Keratinocyte (primary cell): ENCODE measurements at regions not wholly inside any gene's neighbourhood (a gene's known extent, or its start where the extent isn't known, plus 50 kb on each side); places are given as distances from the start of the nearest gene placed in this dataset.
A peak's percentile ranks its signal among the peaks of the same experiment; 100 is the strongest.

ENCODE experiments used
- DNase-seq: peaks from one replicate; pipeline ENCODE4 v3.0.0-alpha.2; 2011; ENCODE audit warnings: low read depth, missing footprints, low spot score
- FAIRE-seq: peaks from 2 replicates; lab custom pipeline; 2011; peaks lifted over from hg19 to GRCh38; lab: Jason Lieb, UNC
- H2AFZ ChIP-seq: 2 replicates; pipeline ENCODE4 v1.6.0; 2012; ENCODE audit warnings: low read length, control low read depth, inconsistent platforms; ENCODE audit not compliant: control insufficient read depth
- H3K27ac ChIP-seq: 2 replicates; pipeline ENCODE4 v1.5.1; 2011; ENCODE audit warnings: low read length; ENCODE audit not compliant: control insufficient read depth, insufficient read depth
- H3K27me3 ChIP-seq: 3 replicates; pipeline ENCODE4 v1.6.0; 2011; ENCODE audit warnings: low read length; ENCODE audit not compliant: control insufficient read depth, insufficient read depth; ENCODE audit errors: extremely low read depth
- H3K36me3 ChIP-seq, 2 experiments: 2 replicates in 1 of 2; 3 replicates in 1 of 2; pipeline ENCODE4 v1.5.1; 2011; ENCODE audit warnings: low read length in 2 of 2, mild to moderate bottlenecking in 1 of 2; ENCODE audit not compliant: control insufficient read depth in 2 of 2, insufficient read depth in 2 of 2; ENCODE audit errors: extremely low read depth in 1 of 2
- H3K4me1 ChIP-seq: 3 replicates; pipeline ENCODE4 v1.5.1; 2011; ENCODE audit warnings: low read length; ENCODE audit not compliant: control insufficient read depth, insufficient read depth; ENCODE audit errors: extremely low read depth
- H3K4me2 ChIP-seq: 3 replicates; pipeline ENCODE4 v1.6.0; 2011; ENCODE audit warnings: low read depth, low read length; ENCODE audit not compliant: control insufficient read depth, insufficient read depth; ENCODE audit errors: extremely low read depth
- H3K4me3 ChIP-seq, 3 experiments: fragments of 200-600 bp in 1 of 3; sonication (generic) in 1 of 3; 2 replicates in 2 of 3; 3 replicates in 1 of 3; pipeline ENCODE4 v1.5.1; 2011 to 2016; ENCODE audit warnings: low read length in 3 of 3, mild to moderate bottlenecking in 3 of 3, control low read depth in 2 of 3, inconsistent platforms in 1 of 3, low read depth in 1 of 3, mixed read lengths in 1 of 3, mixed run types in 1 of 3, moderate library complexity in 1 of 3; ENCODE audit not compliant: control insufficient read depth in 2 of 3, insufficient read depth in 2 of 3; ENCODE audit errors: extremely low read depth in 1 of 3
- H3K79me2 ChIP-seq: 2 replicates; pipeline ENCODE4 v1.6.0; 2012; ENCODE audit warnings: low read length; ENCODE audit not compliant: control insufficient read depth, insufficient read depth
- H3K9ac ChIP-seq: 3 replicates; pipeline ENCODE4 v1.6.0; 2011; ENCODE audit warnings: low read length; ENCODE audit not compliant: control insufficient read depth, insufficient read depth; ENCODE audit errors: extremely low read depth
- H3K9me1 ChIP-seq: 3 replicates; pipeline ENCODE4 v1.6.0; 2011; ENCODE audit warnings: low read length; ENCODE audit not compliant: control insufficient read depth, insufficient read depth; ENCODE audit errors: extremely low read depth
- H3K9me3 ChIP-seq: 2 replicates; pipeline ENCODE4 v1.5.1; 2012; ENCODE audit warnings: low read depth, low read length; ENCODE audit not compliant: control insufficient read depth
- H4K20me1 ChIP-seq: 3 replicates; pipeline ENCODE4 v1.6.0; 2011; ENCODE audit warnings: low read length; ENCODE audit not compliant: control insufficient read depth, insufficient read depth; ENCODE audit errors: extremely low read depth
- CTCF ChIP-seq, 3 experiments: IDR thresholded peaks in 1 of 3; conservative IDR thresholded peaks in 1 of 3; optimal IDR thresholded peaks in 1 of 3; 2 replicates in 2 of 3; 3 replicates in 1 of 3; pipeline versions ENCODE3 to v1.5.1; 2011; ENCODE audit warnings: low read length in 3 of 3, mild to moderate bottlenecking in 3 of 3, moderate library complexity in 2 of 3, control low read depth in 1 of 3, inconsistent platforms in 1 of 3; ENCODE audit not compliant: insufficient read depth in 2 of 3; ENCODE audit errors: extremely low read depth in 1 of 3
- EZH2 ChIP-seq: IDR thresholded peaks from one replicate; pipeline ENCODE4 v1.6.1; 2012; ENCODE audit warnings: inconsistent platforms, mild to moderate bottlenecking, low read length, moderate library complexity
- dilution Hi-C: fragments of 300-500 bp; cut with MboI; formaldehyde crosslinking; loops from one replicate; pipeline ENCODE4 v1.7.0; 2020; ENCODE audit warnings: low sequenced_read_pairs; ENCODE audit not compliant: extremely low pct_ligation_motif_present

GRCh38 chr18:39199231-39199855 is 1633.7 kb upstream of the CELF4 start:
- Histone ChIP-seq H3K4me3 (no peak overlapping the region), H3K4me1 (peaks cover 8% of the 10 kb centered on the region), H2AFZ (no peak overlapping the region), H3K27me3 (no peaks in the 10 kb centered on the region), H3K27ac (no peak overlapping the region), H4K20me1 (no peaks in the 10 kb centered on the region), H3K9ac (no peak overlapping the region), H3K9me1 (no peaks in the 10 kb centered on the region), H3K4me2 (no peak overlapping the region), H3K36me3 (no peaks in the 10 kb centered on the region), H3K79me2 (no peaks in the 10 kb centered on the region), H3K9me3 (no peaks in the 10 kb centered on the region)
- FAIRE-seq = no peak
- dilution Hi-C loops = no loop called here
- DNase-seq = no peak
- no peak for TF ChIP-seq CTCF (optimal IDR thresholded peaks at IDR 0.05 in 1 of 3, IDR thresholded peaks at IDR 0.05 in 1 of 3, conservative IDR thresholded peaks at IDR 0.05 in 1 of 3; ENCODE audit: extremely low read depth in 1 of 3, insufficient read depth in 2 of 3, low read length in 3 of 3)
- TF ChIP-seq EZH2 = no peak

GRCh38 chr18:39198376-39198775 is 1632.8 kb upstream of the CELF4 start:
- Histone ChIP-seq H3K9me3 (no peaks in the 10 kb centered on the region), H3K27me3 (no peaks in the 10 kb centered on the region), H3K27ac (no peak overlapping the region), H4K20me1 (no peaks in the 10 kb centered on the region), H3K79me2 (no peaks in the 10 kb centered on the region), H3K4me2 (peak overlapping the region; percentile 19), H3K4me3 (no peak overlapping the region), H3K9ac (no peak overlapping the region), H2AFZ (peak overlapping the region; percentile 12), H3K4me1 (peaks cover 8% of the 10 kb centered on the region), H3K36me3 (no peaks in the 10 kb centered on the region), H3K9me1 (no peaks in the 10 kb centered on the region)
- FAIRE-seq = peak; percentile 73
- no peak for DNase-seq
- dilution Hi-C loops = no loop called here
- TF ChIP-seq EZH2 (no peak), CTCF (optimal IDR thresholded peaks at IDR 0.05 in 1 of 3, IDR thresholded peaks at IDR 0.05 in 1 of 3, conservative IDR thresholded peaks at IDR 0.05 in 1 of 3; ENCODE audit: extremely low read depth in 1 of 3, insufficient read depth in 2 of 3, low read length in 3 of 3) (no peak)
